Stomach (tissue), 4 donors: ENCODE measurements at regions not wholly inside any gene's neighbourhood (a gene's known extent, or its start where the extent isn't known, plus 50 kb on each side); places are given as distances from the start of the nearest gene placed in this dataset.

Experiments
- CTCF ChIP-seq, 7 experiments: fragments of 450-650 bp in 4 of 7; fragments of 200-600 bp in 3 of 7; sonication (generic) in 3 of 7; IDR thresholded peaks; one replicate each; pipeline ENCODE4 v1.5.1; 2016 to 2019; ENCODE audit warnings: antibody characterized with exemption in 7 of 7, control low read depth in 2 of 7, mild to moderate bottlenecking in 1 of 7
- EP300 ChIP-seq: sonication (generic); formaldehyde crosslinking; IDR thresholded peaks from one replicate; pipeline ENCODE4 v1.6.1; 2017; ENCODE audit warnings: antibody characterized with exemption
- POLR2A ChIP-seq, 4 donors: fragments of 450-650 bp; IDR thresholded peaks; one replicate each; pipeline ENCODE4 v1.6.1; 2016; ENCODE audit warnings: antibody characterized with exemption in 4 of 4, control low read depth in 2 of 4, mild to moderate bottlenecking in 1 of 4, moderate library complexity in 1 of 4
- POLR2AphosphoS5 ChIP-seq, 3 donors: sonication (generic); formaldehyde crosslinking; IDR thresholded peaks; one replicate each; pipeline ENCODE4 v1.6.1; 2016; ENCODE audit warnings: antibody characterized with exemption in 3 of 3

- TF ChIP-seq EP300 (no peak), POLR2A (IDR thresholded peaks at IDR 0.05) (no peak), CTCF (IDR thresholded peaks at IDR 0.05) (no peak), POLR2AphosphoS5 (IDR thresholded peaks at IDR 0.05) (no peak)
Observed at GRCh38 chr20:12156252-12156651, 238.6 kb downstream of the BTBD3 start.
